HCT116 (cell line): ENCODE measurements at regions not wholly inside any gene's neighbourhood (a gene's known extent, or its start where the extent isn't known, plus 50 kb on each side); places are given as distances from the start of the nearest gene placed in this dataset.

ENCODE experiments used
- ATF3 ChIP-seq: IDR thresholded peaks from 2 replicates; pipeline ENCODE4 v1.6.1; 2012
- CTCF ChIP-seq, 3 experiments: fragments of 200-600 bp in 1 of 3; sonication (generic) in 1 of 3; IDR thresholded peaks in 2 of 3; conservative IDR thresholded peaks in 1 of 3; 2 replicates each; pipeline ENCODE4 v1.5.1; 2012 to 2017; ENCODE audit warnings: low read depth in 2 of 3, low read length in 2 of 3, antibody characterized with exemption in 1 of 3, borderline replicate concordance in 1 of 3, control low read depth in 1 of 3, mild to moderate bottlenecking in 1 of 3, mixed read lengths in 1 of 3, mixed run types in 1 of 3, moderate library complexity in 1 of 3; ENCODE audit not compliant: insufficient read depth in 1 of 3
- ELF1 ChIP-seq: IDR thresholded peaks from 2 replicates; pipeline ENCODE4 v1.6.1; 2012; ENCODE audit warnings: low read depth, borderline replicate concordance
- EZH2 ChIP-seq: fragments of 200-600 bp; sonication (generic); IDR thresholded peaks from 2 replicates; pipeline ENCODE4 v1.6.1; 2017; ENCODE audit warnings: antibody characterized with exemption, mixed run types
- JUND ChIP-seq: IDR thresholded peaks from 2 replicates; pipeline ENCODE4 v1.6.1; 2012
- POLR2A ChIP-seq: IDR thresholded peaks from 2 replicates; pipeline ENCODE4 v1.7.0; 2011; ENCODE audit warnings: borderline replicate concordance; ENCODE audit not compliant: insufficient read depth, insufficient read length; ENCODE audit errors: extremely low read depth
- POLR2AphosphoS5 ChIP-seq: IDR thresholded peaks from 2 replicates; pipeline ENCODE4 v1.6.1; 2011; ENCODE audit warnings: mild to moderate bottlenecking, low read depth, low read length, moderate library complexity
- REST ChIP-seq: IDR thresholded peaks from 2 replicates; pipeline ENCODE4 v1.6.1; 2012; ENCODE audit warnings: low read depth
- SP1 ChIP-seq: IDR thresholded peaks from 2 replicates; pipeline ENCODE4 v1.6.1; 2012; ENCODE audit warnings: low read depth
- YY1 ChIP-seq: IDR thresholded peaks from 2 replicates; pipeline ENCODE4 v1.6.1; 2011; ENCODE audit warnings: low read length, low read depth, moderate library complexity, mild to moderate bottlenecking; ENCODE audit not compliant: insufficient replicate concordance; ENCODE audit errors: extremely low read depth
- ZNF274 ChIP-seq: fragments of 200-500 bp; sonication (Bioruptor generic); IDR thresholded peaks from 2 replicates; pipeline ENCODE4 v1.6.1; 2014; ENCODE audit warnings: mild to moderate bottlenecking, low read depth, low read length, inconsistent platforms

DNA sequence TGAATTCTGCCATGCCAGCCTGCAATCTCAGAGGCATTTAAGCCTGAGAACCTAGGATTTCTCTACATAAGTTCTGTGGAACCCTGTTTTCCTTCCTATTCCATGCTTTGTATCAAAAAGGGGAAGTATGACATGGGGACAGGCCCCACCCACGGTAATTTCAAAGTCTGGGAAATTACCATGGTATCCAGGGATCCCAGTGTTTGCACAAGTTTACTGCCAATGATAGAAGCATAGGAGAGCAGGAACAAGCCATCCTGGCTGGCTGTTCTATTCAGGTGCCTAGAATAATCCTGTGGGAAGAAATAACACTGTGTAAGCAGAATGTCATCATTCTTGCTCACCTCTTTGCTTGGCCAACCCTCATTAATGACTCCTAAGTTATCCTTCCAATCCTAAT is 53.8 kb upstream of the ATP1B1 start:
- TF ChIP-seq EZH2: no peak
- TF ChIP-seq POLR2AphosphoS5: no peak
- TF ChIP-seq CTCF (IDR thresholded peaks at IDR 0.05 in 2 of 3, conservative IDR thresholded peaks at IDR 0.05 in 1 of 3; ENCODE audit: borderline replicate concordance in 1 of 3, insufficient read depth in 1 of 3, low read depth in 2 of 3, low read length in 2 of 3): no peak
- no peak for TF ChIP-seq YY1
- no peak for TF ChIP-seq ATF3
- no peak for TF ChIP-seq REST
- TF ChIP-seq POLR2A: no peak
- TF ChIP-seq ELF1: no peak
- no peak for TF ChIP-seq SP1
- no peak for TF ChIP-seq ZNF274
- no peak for TF ChIP-seq JUND
